NCI-H2029 treated with DMSO at 0.1 percent for 48 hours (cell line): ENCODE measurements at regions not wholly inside any gene's neighbourhood (a gene's known extent, or its start where the extent isn't known, plus 50 kb on each side); places are given as distances from the start of the nearest gene placed in this dataset.

Source experiments
- DNase-seq: peaks from one replicate; lab custom pipeline; 2025; lab: John Stamatoyannopoulos, UW

- no peak for DNase-seq
Observed at GRCh38 chr14:101229666-101230065, 326.1 kb upstream of the RTL1 start.

- DNase-seq, result no peak
Observed at GRCh38 chr14:101230161-101230850, 326.8 kb upstream of the RTL1 start.

GRCh38 chr14:101230851-101231550 lies 327.5 kb upstream of the RTL1 start:
- DNase-seq, result no peak

GRCh38 chr14:101231828-101232227 lies 328.3 kb upstream of the RTL1 start:
- no peak for DNase-seq

DNA sequence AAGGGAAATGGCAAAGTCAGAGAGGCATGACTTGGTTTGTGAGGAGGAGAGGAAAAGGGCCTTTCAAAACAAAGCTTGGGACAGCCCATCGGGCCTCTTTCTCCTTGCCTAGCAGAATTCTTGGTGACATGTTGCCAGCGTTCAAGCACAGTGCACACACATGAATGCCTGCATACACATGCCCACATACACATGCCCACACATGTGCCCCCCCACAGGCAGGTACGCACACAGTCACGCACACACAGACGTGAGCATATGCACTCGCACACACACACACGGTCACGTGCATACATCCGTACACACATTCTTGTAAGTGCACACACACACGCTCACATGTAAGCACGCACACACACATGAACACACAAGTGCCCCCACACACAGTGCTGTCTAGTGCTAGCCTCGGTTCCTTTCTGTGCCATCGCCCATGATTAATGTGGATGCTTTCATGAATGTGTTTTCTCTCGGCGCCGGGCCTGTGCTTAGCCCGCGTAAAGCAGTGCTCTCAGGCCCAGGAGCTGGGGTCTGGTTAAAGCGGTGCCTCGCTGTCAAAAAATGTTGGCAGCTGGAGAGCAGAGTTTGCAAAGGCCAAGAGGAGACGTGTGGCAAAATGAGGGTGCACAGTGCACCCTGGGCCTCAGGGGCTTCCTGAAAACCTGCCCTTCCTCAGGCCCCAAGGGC lies 328.8 kb upstream of the DIO3 start:
- no peak for DNase-seq

- DNase-seq, result no peak
Observed at GRCh38 chr14:101233021-101233366, 328.3 kb upstream of the DIO3 start.

GRCh38 chr14:101233391-101233790 lies 327.9 kb upstream of the DIO3 start:
- DNase-seq, result no peak

DNA sequence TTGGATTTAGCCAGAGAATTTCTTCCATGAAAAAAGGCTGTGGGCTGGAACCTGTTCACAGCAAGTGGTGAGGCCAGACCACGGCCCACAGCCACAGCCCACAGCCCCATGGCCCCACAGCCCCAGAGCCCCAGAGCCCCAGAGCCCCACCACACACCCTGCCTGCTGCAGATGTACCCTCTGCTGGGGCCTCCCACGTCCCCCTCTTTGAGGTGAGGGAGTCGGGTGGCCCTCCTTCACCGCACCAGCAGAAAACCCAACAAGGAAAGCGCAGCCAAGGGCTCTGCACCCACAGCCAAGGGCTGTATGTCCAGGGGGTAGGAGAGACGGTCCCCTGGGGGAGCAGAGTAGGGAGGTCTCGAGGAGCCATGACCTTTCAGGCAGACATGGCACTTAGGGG lies 327.5 kb upstream of the DIO3 start:
- no peak for DNase-seq

- no peak for DNase-seq
Observed at GRCh38 chr14:101234244-101234937, 326.9 kb upstream of the DIO3 start.

- no peak for DNase-seq
Observed at GRCh38 chr14:101234999-101235334, 326.3 kb upstream of the DIO3 start.

DNA sequence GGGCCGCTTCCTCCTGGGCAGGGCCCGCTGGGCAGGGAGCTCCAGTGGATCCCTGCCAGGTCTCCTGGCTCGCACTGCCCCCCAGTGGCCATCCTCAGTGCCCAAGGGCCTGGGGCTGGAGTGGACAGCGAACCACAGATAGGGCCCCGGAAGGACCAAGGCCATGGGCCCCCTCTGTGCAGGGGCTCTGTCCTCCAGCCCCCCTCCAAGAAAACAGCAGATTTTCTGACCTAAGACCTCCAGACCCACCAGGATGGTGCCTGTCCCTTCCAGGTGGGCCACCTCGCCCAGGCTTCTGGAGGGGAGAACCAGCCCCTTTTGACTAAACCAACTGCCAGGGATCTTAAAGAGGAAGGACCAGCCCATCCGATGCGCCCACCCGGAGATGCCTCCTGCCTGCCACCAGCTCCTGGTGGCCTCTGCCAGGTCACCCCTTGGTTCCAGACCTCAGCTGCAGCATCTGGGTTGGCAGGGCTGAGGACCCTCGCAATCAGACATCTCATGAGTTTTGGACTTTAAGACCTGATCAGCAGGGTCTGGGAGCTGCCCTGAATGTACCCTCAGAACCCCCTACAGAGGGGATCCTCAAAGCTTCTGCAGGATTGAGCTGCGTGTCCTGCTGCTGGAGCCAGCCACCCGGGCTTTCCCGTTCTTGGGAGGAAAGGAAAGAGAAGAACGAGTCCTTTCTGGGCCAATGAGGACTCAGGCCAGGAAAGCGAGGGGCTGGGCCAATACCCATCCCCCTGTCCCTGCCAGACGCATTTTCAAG lies 325.8 kb upstream of the DIO3 start:
- DNase-seq, result no peak

GRCh38 chr14:101236496-101237251 lies 324.6 kb upstream of the DIO3 start:
- DNase-seq, result no peak

GRCh38 chr14:101237252-101237616 lies 324.1 kb upstream of the DIO3 start:
- no peak for DNase-seq

- no peak for DNase-seq
Observed at GRCh38 chr14:101239065-101239464, 322.2 kb upstream of the DIO3 start.

GRCh38 chr14:101241147-101241546 lies 320.1 kb upstream of the DIO3 start:
- no peak for DNase-seq

GRCh38 chr14:101241807-101242278 lies 319.5 kb upstream of the DIO3 start:
- DNase-seq, result no peak

DNA sequence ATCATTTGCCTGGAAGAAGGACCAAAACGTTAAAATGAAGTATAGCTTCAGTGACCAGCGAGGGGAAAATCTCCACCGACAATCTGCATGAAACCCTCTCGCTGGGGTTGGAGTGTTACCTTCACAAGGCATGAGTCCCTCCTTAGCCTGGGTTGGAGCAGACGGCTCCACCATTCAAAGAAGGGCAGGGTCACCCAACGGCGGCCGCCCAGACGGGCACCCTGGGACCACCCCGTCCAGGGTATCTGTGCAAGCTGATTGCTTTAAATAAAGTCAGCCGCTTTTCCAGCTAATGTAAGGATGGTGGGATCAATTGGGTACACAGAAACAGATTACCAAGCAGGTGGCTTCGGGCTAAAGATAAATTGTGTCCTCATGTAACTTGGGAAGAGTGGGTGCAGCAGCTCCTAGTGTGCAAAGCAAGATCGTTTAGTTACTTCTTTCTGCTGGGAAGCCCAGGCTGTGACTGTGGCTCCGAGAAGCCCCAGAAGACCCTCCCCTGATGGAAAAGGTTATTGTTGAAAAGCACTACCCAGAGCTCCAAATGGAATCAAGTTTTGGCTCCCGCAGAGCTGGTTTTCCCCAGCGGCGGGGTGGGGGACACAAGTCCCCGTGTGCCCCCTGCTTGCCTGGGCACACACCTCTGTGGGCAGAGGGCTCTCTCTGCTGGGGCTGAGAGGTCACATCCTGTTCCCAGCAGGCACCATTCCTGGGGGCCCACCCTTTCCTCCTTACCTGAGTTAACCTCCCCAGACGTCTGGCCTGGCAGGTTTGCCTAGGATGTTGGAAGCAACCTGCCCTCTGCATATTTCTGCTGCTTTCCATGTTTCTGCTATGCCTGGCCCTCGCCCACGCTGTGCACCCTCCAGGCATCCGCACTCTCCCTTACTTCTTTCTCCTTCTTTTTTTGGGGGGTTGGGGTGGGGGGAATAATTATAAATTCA lies 318.6 kb upstream of the DIO3 start:
- no peak for DNase-seq

GRCh38 chr14:101243587-101244338 lies 317.5 kb upstream of the DIO3 start:
- DNase-seq, result no peak
